ENCODE measurements at regions not wholly inside any gene's neighbourhood (a gene's known extent, or its start where the extent isn't known, plus 50 kb on each side); places are given as distances from the start of the nearest gene placed in this dataset.
"Not testable (repeated sequence)": the region's sequence is repeated elsewhere in the genome, so short reads cannot be mapped to it uniquely, and the experiment has no call there.

GRCh38 chr7:153412114-153412823 lies 639.9 kb upstream of the DPP6 start:
- CTCF ChIA-PET; H3K4me3 ChIP-seq (ENCODE audit: low read depth, low read length); H3K36me3 ChIP-seq (ENCODE audit: control insufficient read depth in 2 of 2, insufficient read depth in 1 of 2, low read length in 2 of 2); POLR2A ChIA-PET; H3K27ac ChIP-seq (ENCODE audit: extremely low read depth, low read depth, low read length); H3K9me3 ChIP-seq (ENCODE audit: control insufficient read depth, insufficient read depth, low read depth, low read length); H3K4me1 ChIP-seq (ENCODE audit: control insufficient read depth, insufficient read depth, low read length): not testable (repeated sequence)

- H3K9me3 ChIP-seq (ENCODE audit: control insufficient read depth, insufficient read depth, low read depth, low read length); H3K27ac ChIP-seq (ENCODE audit: extremely low read depth, low read depth, low read length); POLR2A ChIA-PET; CTCF ChIA-PET; H3K36me3 ChIP-seq (ENCODE audit: control insufficient read depth in 2 of 2, insufficient read depth in 1 of 2, low read length in 2 of 2); H3K4me3 ChIP-seq (ENCODE audit: low read depth, low read length); H3K4me1 ChIP-seq (ENCODE audit: control insufficient read depth, insufficient read depth, low read length): not testable (repeated sequence)
Observed at GRCh38 chr7:153412824-153413198, 639.4 kb upstream of the DPP6 start.

- TF ChIP-seq EGR2 (tag by site-specific recombination; IDR thresholded peaks at IDR 0.05; ENCODE audit: low read depth), result no peak
- TF ChIP-seq HOXD13 (CRISPR knock-in tag; IDR thresholded peaks at IDR 0.05; ENCODE audit: borderline replicate concordance), result no peak
- no peak for TF ChIP-seq ZNF157 (tag by site-specific recombination; IDR thresholded peaks at IDR 0.05)
- Histone ChIP-seq H3K4me1 (ENCODE audit: control insufficient read depth, insufficient read depth, low read length) (no peaks in the 10 kb centered on the region), H3K36me3 (ENCODE audit: control insufficient read depth in 2 of 2, insufficient read depth in 1 of 2, low read length in 2 of 2) (no peaks in the 10 kb centered on the region), H3K27ac (ENCODE audit: extremely low read depth, low read depth, low read length) (no peak overlapping the region), H3K4me3 (ENCODE audit: low read depth, low read length) (no peak overlapping the region), H3K9me3 (ENCODE audit: control insufficient read depth, insufficient read depth, low read depth, low read length) (no peaks in the 10 kb centered on the region)
- ChIA-PET POLR2A (no interaction called here), CTCF (no interaction called here)
Observed at GRCh38 chr7:153413199-153413539, 639.0 kb upstream of the DPP6 start.

GRCh38 chr7:153413540-153414287 lies 638.5 kb upstream of the DPP6 start:
- no peak for TF ChIP-seq GLIS1 (tag by site-specific recombination; IDR thresholded peaks at IDR 0.05)
- TF ChIP-seq ZNF558 (tag by site-specific recombination; IDR thresholded peaks at IDR 0.05), result no peak
- no peak for TF ChIP-seq ZNF624 (tag by site-specific recombination; IDR thresholded peaks at IDR 0.05)
- H3K36me3 ChIP-seq (ENCODE audit: control insufficient read depth in 2 of 2, insufficient read depth in 1 of 2, low read length in 2 of 2), result no peaks in the 10 kb centered on the region
- POLR2A ChIA-PET, result no interaction called here
- no peak overlapping the region for H3K27ac ChIP-seq (ENCODE audit: extremely low read depth, low read depth, low read length)
- H3K4me1 ChIP-seq (ENCODE audit: control insufficient read depth, insufficient read depth, low read length), result no peaks in the 10 kb centered on the region
- H3K4me3 ChIP-seq (ENCODE audit: low read depth, low read length), result no peak overlapping the region
- no peaks in the 10 kb centered on the region for H3K9me3 ChIP-seq (ENCODE audit: control insufficient read depth, insufficient read depth, low read depth, low read length)
- CTCF ChIA-PET, result no interaction called here

- H3K4me3 ChIP-seq (ENCODE audit: low read depth, low read length), result no peak overlapping the region
- H3K27ac ChIP-seq (ENCODE audit: extremely low read depth, low read depth, low read length), result no peak overlapping the region
- H3K9me3 ChIP-seq (ENCODE audit: control insufficient read depth, insufficient read depth, low read depth, low read length), result no peaks in the 10 kb centered on the region
- POLR2A ChIA-PET, result no interaction called here
- CTCF ChIA-PET, result no interaction called here
- H3K36me3 ChIP-seq (ENCODE audit: control insufficient read depth in 2 of 2, insufficient read depth in 1 of 2, low read length in 2 of 2), result no peaks in the 10 kb centered on the region
- no peaks in the 10 kb centered on the region for H3K4me1 ChIP-seq (ENCODE audit: control insufficient read depth, insufficient read depth, low read length)
- TF ChIP-seq ZSCAN5A (tag by site-specific recombination; IDR thresholded peaks at IDR 0.05) (no peak), ZNF266 (tag by site-specific recombination; IDR thresholded peaks at IDR 0.05; ENCODE audit: low read depth) (no peak), ZNF529 (tag by site-specific recombination; IDR thresholded peaks at IDR 0.05; ENCODE audit: insufficient replicate concordance) (no peak), AEBP2 (tag by site-specific recombination; IDR thresholded peaks at IDR 0.05; ENCODE audit: borderline replicate concordance) (no peak), ZNF221 (tag by site-specific recombination; IDR thresholded peaks at IDR 0.05; ENCODE audit: borderline replicate concordance) (no peak), ZNF292 (tag by site-specific recombination; IDR thresholded peaks at IDR 0.05; ENCODE audit: borderline replicate concordance, low read depth) (no peak), ZNF600 (tag by site-specific recombination; IDR thresholded peaks at IDR 0.05) (no peak), ATF2 (tag by site-specific recombination; IDR thresholded peaks at IDR 0.05; ENCODE audit: low read depth) (no peak), KLF17 (tag by site-specific recombination; IDR thresholded peaks at IDR 0.05) (no peak), FEZF1 (tag by site-specific recombination; IDR thresholded peaks at IDR 0.05) (no peak), ZNF501 (tag by site-specific recombination; IDR thresholded peaks at IDR 0.05) (no peak)
Observed at GRCh38 chr7:153414288-153414629, 637.9 kb upstream of the DPP6 start.
